NCI-H2107 (cell line): ENCODE measurements at regions not wholly inside any gene's neighbourhood (a gene's known extent, or its start where the extent isn't known, plus 50 kb on each side); places are given as distances from the start of the nearest gene placed in this dataset.
"Not testable (repeated sequence)": the region's sequence is repeated elsewhere in the genome, so short reads cannot be mapped to it uniquely, and the experiment has no call there.

ENCODE experiments used
- DNase-seq: peaks from one replicate; lab custom pipeline; 2025; lab: John Stamatoyannopoulos, UW

DNA sequence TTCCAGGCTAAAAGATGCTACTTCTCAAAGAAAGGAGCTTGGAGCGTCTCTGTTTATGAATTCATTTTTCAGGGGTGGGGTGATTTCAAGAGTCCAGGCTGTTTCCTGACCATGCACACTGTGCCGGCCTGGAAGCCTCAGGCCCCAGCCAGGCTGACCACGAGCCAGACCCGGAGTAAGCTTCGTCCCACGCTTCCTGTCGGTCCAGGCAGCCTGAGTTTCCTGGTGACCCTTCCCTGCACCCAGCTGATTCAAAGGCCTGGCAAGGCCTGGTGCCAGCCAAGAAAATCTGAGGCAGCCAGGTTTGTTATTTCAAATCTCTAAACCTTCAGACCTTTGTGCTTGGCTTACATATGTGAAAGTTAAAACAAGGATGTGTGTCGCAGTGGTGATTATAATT, 62.1 kb upstream of the SMURF2 start:
- DNase-seq, result not testable (repeated sequence)

DNA sequence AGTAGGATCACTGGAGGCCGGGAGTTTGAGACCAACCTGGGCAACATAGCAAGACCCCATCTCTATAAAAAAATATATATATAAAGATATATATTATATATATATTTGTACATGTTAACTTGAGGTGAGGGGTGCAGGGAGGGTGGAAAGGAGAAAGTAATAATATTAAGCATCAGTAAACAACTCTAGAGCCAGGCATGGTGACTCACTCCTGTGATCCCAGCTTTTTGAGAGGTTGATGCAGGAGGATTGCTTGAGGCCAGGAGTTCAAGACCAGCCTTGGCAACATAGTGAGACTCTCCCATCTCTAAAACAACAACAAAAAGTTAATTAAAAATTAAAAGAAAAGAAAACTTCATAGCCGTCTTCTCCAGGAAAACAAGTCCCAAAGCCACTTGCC, 61.7 kb upstream of the SMURF2 start:
- no peak for DNase-seq

DNA sequence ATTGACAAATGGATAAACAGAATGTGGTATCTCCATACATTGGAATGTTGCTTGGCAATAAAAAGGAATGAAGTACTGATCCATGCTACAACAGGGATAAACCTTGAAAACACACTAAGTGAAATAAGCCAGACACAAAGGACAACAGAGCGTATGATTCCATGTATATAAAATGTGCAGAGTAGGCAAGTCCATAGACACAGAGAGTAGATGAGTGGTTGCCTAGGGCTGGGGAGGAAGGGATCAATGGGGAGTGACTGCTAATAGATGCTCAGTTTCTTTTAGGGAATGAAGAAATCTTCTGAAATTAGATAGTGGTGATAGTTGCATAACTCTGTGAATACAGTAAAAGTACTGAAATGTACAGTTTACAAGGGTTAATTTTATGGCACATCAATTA, 59.4 kb upstream of the SMURF2 start:
- not testable (repeated sequence) for DNase-seq

DNA sequence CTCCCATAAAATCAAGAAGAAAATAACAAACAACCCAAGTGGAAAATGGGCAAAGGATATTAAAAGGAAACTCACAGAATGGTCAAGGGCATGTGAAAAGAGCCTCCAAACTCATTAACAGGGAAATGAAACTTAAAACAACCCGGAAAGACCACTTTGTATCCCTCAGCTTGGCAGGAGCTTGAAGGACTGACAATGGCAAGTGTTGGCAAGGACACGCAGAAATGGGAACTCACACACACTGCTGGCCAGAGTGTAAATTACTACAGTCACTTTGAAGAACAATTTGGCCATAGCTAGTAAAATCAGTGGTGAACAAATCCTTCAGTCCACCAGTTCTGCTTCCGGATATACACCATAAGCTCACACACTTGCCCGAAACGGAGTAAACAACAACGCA, 58.1 kb upstream of the SMURF2 start:
- not testable (repeated sequence) for DNase-seq

DNA sequence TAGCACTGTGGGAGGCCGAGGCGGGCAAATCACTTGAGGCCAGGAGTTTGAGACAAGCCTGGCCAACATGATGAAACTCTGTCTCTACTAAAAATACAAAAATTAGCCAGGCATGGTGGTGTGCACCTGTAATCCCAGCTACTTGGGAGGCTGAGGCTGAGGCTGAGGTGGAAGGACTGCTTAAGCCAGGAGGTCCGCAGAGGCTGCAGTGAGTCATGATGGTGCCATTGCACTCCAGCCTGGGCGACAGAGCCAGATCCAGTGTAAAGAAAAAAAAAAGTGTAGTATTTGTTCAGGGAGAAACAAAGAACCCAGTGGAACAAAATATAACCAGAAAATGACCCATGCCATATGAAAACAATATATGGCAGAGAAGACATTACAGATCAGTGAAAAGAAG, 57.4 kb upstream of the SMURF2 start:
- DNase-seq, result not testable (repeated sequence)

DNA sequence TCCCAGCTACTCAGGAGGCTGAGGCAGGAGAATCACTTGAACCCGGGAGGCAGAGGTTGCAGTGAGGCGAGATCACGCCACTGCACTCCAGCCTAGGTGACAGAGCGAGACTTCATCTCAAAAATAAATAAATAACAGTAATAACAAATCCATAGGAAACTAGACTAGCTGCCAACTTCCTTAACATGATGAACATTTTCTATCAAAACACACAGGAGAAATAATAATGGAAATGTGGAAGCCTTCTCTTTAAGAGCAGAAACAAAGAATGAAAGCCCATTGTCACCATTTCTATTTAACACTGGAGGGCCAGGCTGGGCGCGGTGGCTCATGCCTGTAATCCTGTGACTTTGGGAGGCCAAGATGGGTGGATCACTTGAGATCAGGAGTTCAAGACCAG, 56.7 kb upstream of the SMURF2 start:
- not testable (repeated sequence) for DNase-seq

DNA sequence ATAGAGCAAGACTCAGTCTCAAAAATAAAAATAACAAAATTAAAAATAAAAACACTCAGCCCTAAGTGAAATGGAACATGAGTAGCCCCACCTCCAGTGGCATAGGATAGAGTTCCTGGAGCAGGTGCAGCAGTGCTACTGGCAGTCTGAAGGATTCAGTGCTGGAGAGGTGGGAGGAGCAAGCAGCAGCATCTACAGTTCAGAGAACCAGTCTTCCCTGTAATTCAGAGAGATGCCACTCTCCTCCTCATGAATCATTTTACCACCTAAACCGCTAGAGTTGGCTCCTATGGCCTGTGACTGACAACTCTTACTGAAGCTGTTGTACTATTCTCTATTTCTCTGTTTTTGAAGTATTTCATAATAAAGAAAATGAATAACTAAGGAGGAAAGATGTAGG, 56.0 kb upstream of the SMURF2 start:
- DNase-seq, result no peak

DNA sequence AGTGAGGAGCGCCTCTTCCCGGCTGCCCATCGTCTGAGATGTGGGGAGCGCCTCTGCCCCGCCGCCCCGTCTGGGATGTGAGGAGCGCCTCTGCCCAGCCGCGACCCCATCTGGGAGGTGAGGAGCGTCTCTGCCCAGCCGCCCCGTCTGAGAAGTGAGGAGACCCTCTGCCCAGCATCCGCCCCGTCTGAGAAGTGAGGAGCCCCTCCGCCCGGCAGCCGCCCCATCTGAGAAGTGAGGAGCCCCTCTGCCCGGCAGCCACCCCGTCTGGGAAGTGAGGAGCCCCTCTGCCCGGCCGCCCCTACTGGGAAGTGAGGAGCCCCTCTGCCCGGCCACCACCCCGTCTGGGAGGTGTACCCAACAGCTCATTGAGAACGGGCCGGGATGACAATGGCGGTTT, 54.4 kb upstream of the SMURF2 start:
- not testable (repeated sequence) for DNase-seq

DNA sequence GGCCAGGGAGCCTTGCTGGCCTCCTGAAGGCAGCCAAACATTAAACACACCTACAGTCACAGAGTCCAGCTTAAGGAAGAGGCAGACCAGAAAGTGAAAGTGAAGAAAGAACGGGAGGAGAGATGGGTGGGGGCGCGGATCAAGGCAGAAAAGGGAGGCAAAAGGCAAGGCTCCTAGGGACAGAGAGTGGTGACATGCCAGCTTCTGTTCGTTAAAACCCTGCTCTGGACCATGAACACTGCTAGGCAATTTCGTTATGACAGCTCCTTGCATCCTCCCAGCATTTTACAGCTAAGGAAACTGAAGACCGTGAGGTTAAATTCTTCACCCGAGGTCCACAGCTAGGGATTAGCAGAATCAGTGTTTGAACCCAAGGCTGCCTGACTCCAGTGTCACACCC, 51.7 kb upstream of the SMURF2 start:
- not testable (repeated sequence) for DNase-seq

DNA sequence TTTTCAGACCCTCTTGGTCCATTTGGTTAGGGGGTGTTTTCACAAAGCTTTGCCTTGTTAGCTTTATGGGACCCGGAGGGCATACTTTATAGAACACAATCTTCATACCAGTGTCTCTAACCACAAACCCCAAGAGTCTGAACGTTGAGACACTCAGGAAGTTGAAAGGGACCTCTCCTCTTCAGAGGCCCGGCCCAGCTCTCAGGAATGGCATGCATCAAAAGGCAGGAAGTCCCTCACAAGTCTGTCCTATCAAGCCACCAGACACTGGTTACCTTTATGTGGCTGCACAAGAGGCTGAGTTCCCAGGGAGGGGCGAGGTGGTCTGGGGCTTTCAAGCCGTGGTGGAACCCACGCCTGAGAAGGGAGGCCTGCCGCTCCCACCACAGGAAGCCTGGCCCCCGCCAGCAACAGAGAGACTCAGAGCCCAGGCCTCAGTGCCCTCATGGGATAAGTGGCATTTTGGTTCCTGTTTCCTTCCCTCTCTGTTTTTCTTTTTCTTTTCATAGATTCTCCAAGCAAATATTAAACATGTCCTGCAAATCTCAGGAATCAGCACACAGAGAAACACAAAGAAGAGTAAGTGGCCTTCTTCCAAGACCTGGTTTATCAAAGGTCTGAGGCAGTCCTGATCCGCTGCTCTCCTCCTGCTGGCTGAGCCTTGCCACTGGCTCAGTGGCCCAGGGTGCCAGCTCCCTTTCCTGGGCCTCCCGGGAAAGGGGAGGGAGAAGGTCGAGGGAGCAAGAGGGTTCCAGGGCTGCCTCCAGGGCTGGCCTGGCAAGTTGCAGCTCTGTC, 50.6 kb upstream of the SMURF2 start:
- not testable (repeated sequence) for DNase-seq
